Heart left ventricle (tissue), 13 donors: ENCODE measurements at regions not wholly inside any gene's neighbourhood (a gene's known extent, or its start where the extent isn't known, plus 50 kb on each side); places are given as distances from the start of the nearest gene placed in this dataset.

Experiments used
- POLR2A ChIP-seq, 2 donors: fragments of 450-650 bp; IDR thresholded peaks; one replicate each; pipeline ENCODE4 v1.6.1; 2017; ENCODE audit warnings: antibody characterized with exemption in 2 of 2, mild to moderate bottlenecking in 2 of 2, moderate library complexity in 2 of 2
- TF ChIP-seq, protein P1 (sequence below), 12 donors: fragments of 200-600 bp; sonication (generic) in 4 of 12; IDR thresholded peaks; one replicate each; pipeline versions ENCODE4 v1.5.0 to v1.8.0; 2018 to 2022; ENCODE audit warnings: antibody characterized with exemption in 12 of 12, mild to moderate bottlenecking in 5 of 12
- donor health status: ischemic (EF 13 %, LVEDD 7.1; RV severe dilation, severe dysfunction).
- donor health status: DM: no; HTN: yes; CAD: no.
- donor health status: DM: no; HTN: no; CAD: no.
- donor health status: ischemic (EF 25% LVEDD 6.9; RV normal size, moderate dysfunction).
- donor health status: ischemic (EF 25% LVEDD 5.7; RV mildly dilated, moderate dysfunction).
- donor health status: ischemic (EF 35%, LVEDD 5.7; RV mildly dilated, moderate dysfunction).
- donor health status: nonischemic (EF 11% LVEDD 7.7; RV severe dilation, severe dysfunction).
- donor health status: DM: yes; HTN: yes; CAD: no.
- donor health status: PGD.
- donor health status: ischemic (EF 29% LVEDD 5.4; RV normal size, mild dysfunction).
- donor health status: nonischemic (EF 23%, LVEDD 6.1; RV moderate dilation, normal function).

DNA sequence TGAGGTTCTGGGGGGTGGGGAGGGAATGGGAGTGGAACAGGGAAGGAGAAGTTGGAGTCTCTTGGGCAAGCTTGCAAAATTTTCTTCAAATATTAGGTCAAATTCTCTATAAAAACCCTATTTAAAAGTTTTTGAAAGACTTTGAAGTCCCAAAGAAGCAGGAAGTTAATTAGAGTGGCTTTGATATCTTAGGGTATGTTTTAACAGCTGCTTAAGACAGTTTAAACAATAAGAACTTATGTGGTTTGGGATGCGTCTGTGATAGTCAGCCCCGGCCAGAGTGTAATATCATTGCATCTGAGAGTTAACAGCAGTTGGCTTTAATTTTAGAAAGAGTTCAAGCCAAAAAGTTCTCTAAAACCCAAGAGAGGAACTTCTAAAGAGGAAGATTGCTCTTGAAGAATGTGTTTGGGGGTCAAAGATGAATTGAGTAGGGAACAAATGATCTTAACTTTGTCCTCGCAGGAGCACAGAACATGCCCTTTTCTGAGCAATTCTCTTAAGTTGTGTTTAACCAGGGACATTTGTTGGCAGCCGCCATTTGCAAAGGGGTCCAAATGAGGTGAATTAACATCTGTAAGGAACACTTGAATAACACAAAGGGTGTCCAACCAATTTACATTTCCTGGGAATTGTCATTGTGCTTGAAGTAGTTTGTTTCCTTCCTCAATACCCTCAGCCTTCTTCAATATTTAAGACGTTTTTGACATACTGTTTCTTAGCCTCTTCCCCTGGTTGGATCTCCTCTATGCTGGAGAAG, 182.4 kb downstream of the PTEN start:
- no peak for TF ChIP-seq POLR2A (IDR thresholded peaks at IDR 0.05)
- TF ChIP-seq, protein P1, sequence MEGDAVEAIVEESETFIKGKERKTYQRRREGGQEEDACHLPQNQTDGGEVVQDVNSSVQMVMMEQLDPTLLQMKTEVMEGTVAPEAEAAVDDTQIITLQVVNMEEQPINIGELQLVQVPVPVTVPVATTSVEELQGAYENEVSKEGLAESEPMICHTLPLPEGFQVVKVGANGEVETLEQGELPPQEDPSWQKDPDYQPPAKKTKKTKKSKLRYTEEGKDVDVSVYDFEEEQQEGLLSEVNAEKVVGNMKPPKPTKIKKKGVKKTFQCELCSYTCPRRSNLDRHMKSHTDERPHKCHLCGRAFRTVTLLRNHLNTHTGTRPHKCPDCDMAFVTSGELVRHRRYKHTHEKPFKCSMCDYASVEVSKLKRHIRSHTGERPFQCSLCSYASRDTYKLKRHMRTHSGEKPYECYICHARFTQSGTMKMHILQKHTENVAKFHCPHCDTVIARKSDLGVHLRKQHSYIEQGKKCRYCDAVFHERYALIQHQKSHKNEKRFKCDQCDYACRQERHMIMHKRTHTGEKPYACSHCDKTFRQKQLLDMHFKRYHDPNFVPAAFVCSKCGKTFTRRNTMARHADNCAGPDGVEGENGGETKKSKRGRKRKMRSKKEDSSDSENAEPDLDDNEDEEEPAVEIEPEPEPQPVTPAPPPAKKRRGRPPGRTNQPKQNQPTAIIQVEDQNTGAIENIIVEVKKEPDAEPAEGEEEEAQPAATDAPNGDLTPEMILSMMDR (IDR thresholded peaks at IDR 0.05): no peak
